OCI-LY3 (cell line): ENCODE measurements at regions not wholly inside any gene's neighbourhood (a gene's known extent, or its start where the extent isn't known, plus 50 kb on each side); places are given as distances from the start of the nearest gene placed in this dataset.

Experiments used
- H2AFZ ChIP-seq: fragments of 200-600, 300-600 bp; shearing (Covaris generic); 2 replicates; pipeline ENCODE4 v1.6.0; 2014; ENCODE audit warnings: antibody characterized with exemption, low read depth, low read length
- H3K27ac ChIP-seq: fragments of 200-600, 300-600 bp; sonication (generic); 2 replicates; pipeline ENCODE4 v1.5.1; 2014; ENCODE audit warnings: mild to moderate bottlenecking, low read length, moderate library complexity, mixed read lengths
- H3K27me3 ChIP-seq: fragments of 200-600, 300-600 bp; sonication (generic); 2 replicates; pipeline ENCODE4 v1.6.1; 2014; ENCODE audit warnings: low read depth, low read length, mixed read lengths
- H3K36me3 ChIP-seq: fragments of 200-600, 300-600 bp; sonication (generic); replicated peaks from 2 replicates; pipeline ENCODE3; 2014; ENCODE audit warnings: low read depth, low read length, mixed read lengths
- H3K4me1 ChIP-seq: fragments of 300-600, 200-600 bp; sonication (generic); 2 replicates; pipeline ENCODE4 v1.6.1; 2014; ENCODE audit warnings: low read length, mixed read lengths
- H3K4me2 ChIP-seq: fragments of 200-600, 300-600 bp; sonication (generic); 2 replicates; pipeline ENCODE4 v1.6.1; 2014; ENCODE audit warnings: low read length, mixed read lengths
- H3K4me3 ChIP-seq: fragments of 300-600, 200-600 bp; sonication (generic); 2 replicates; pipeline ENCODE4 v1.5.1; 2014; ENCODE audit warnings: antibody characterized with exemption, mild to moderate bottlenecking, low read length, moderate library complexity
- H3K79me2 ChIP-seq: fragments of 300-600, 200-600 bp; shearing (Covaris generic); 2 replicates; pipeline ENCODE4 v1.6.1; 2014; ENCODE audit warnings: mild to moderate bottlenecking, low read length, mixed read lengths
- H3K9ac ChIP-seq: fragments of 300-600, 200-600 bp; shearing (Covaris generic); 2 replicates; pipeline ENCODE4 v1.6.0; 2014; ENCODE audit warnings: mild to moderate bottlenecking, low read length, moderate library complexity
- H3K9me3 ChIP-seq: fragments of 200-600, 300-600 bp; shearing (Covaris generic); 2 replicates; pipeline ENCODE4 v1.6.1; 2014; ENCODE audit warnings: low read length, mixed read lengths; ENCODE audit not compliant: insufficient read depth
- H4K20me1 ChIP-seq: fragments of 200-600, 300-600 bp; sonication (generic); 2 replicates; pipeline ENCODE4 v1.6.1; 2016; ENCODE audit warnings: low read length, mixed read lengths; ENCODE audit not compliant: insufficient read depth
- CTCF ChIP-seq: fragments of 200-600, 300-600 bp; sonication (generic); IDR thresholded peaks from 2 replicates; pipeline ENCODE4 v1.5.1; 2014; ENCODE audit warnings: antibody characterized with exemption, low read length, low read depth
- EZH2phosphoT487 ChIP-seq: fragments of 200-600 bp; shearing (Covaris generic); IDR thresholded peaks from 2 replicates; pipeline ENCODE4 v1.6.1; 2018; ENCODE audit warnings: antibody characterized with exemption, mixed run types, low read depth

GRCh38 chr10:55400075-55400849 is 599.2 kb upstream of the PCDH15 start:
- H3K27me3 ChIP-seq, result no peaks in the 10 kb centered on the region
- no peak overlapping the region for H2AFZ ChIP-seq
- no peaks in the 10 kb centered on the region for H3K36me3 ChIP-seq
- TF ChIP-seq CTCF, result no peak
- H3K4me2 ChIP-seq, result no peak overlapping the region
- no peak overlapping the region for H3K27ac ChIP-seq
- no peaks in the 10 kb centered on the region for H3K9me3 ChIP-seq
- no peaks in the 10 kb centered on the region for H3K4me1 ChIP-seq
- no peak overlapping the region for H3K4me3 ChIP-seq
- H3K79me2 ChIP-seq, result no peaks in the 10 kb centered on the region
- H3K9ac ChIP-seq, result no peak overlapping the region
- H4K20me1 ChIP-seq, result no peaks in the 10 kb centered on the region

GRCh38 chr10:55398497-55398882 is 597.5 kb upstream of the PCDH15 start:
- Histone ChIP-seq H3K27me3 (no peaks in the 10 kb centered on the region), H3K27ac (no peak overlapping the region), H3K36me3 (no peaks in the 10 kb centered on the region), H3K9me3 (no peaks in the 10 kb centered on the region), H3K79me2 (no peaks in the 10 kb centered on the region), H3K9ac (no peak overlapping the region), H2AFZ (no peak overlapping the region), H4K20me1 (no peaks in the 10 kb centered on the region), H3K4me2 (no peak overlapping the region), H3K4me3 (no peak overlapping the region), H3K4me1 (no peaks in the 10 kb centered on the region)
- no peak for TF ChIP-seq EZH2phosphoT487
- no peak for TF ChIP-seq CTCF

GRCh38 chr10:55397777-55398496 is 596.9 kb upstream of the PCDH15 start:
- TF ChIP-seq CTCF (no peak), EZH2phosphoT487 (no peak)
- Histone ChIP-seq H3K27me3 (no peaks in the 10 kb centered on the region), H3K36me3 (no peaks in the 10 kb centered on the region), H3K9me3 (no peaks in the 10 kb centered on the region), H2AFZ (no peak overlapping the region), H3K4me1 (no peaks in the 10 kb centered on the region), H3K4me2 (no peak overlapping the region), H3K4me3 (no peak overlapping the region), H3K27ac (no peak overlapping the region), H3K9ac (no peak overlapping the region), H4K20me1 (no peaks in the 10 kb centered on the region), H3K79me2 (no peaks in the 10 kb centered on the region)

- no peaks in the 10 kb centered on the region for H3K79me2 ChIP-seq
- no peak overlapping the region for H3K9ac ChIP-seq
- no peak overlapping the region for H3K4me3 ChIP-seq
- no peaks in the 10 kb centered on the region for H3K36me3 ChIP-seq
- no peaks in the 10 kb centered on the region for H3K4me1 ChIP-seq
- no peak overlapping the region for H2AFZ ChIP-seq
- H3K4me2 ChIP-seq, result no peak overlapping the region
- no peaks in the 10 kb centered on the region for H4K20me1 ChIP-seq
- TF ChIP-seq CTCF (no peak), EZH2phosphoT487 (no peak)
- H3K27ac ChIP-seq, result no peak overlapping the region
- H3K9me3 ChIP-seq, result no peaks in the 10 kb centered on the region
- H3K27me3 ChIP-seq, result no peaks in the 10 kb centered on the region
Observed at GRCh38 chr10:55378196-55378595, 577.2 kb upstream of the PCDH15 start.
